GM23338 (cell line): ENCODE measurements at regions not wholly inside any gene's neighbourhood (a gene's known extent, or its start where the extent isn't known, plus 50 kb on each side); places are given as distances from the start of the nearest gene placed in this dataset.
A peak's percentile ranks its signal among the peaks of the same experiment; 100 is the strongest.

Experiments
- ATAC-seq: fragments of 200-7000 bp; cut with Tn5 transposase; 3 replicates; pipeline ENCODE4 v1.9.1; 2020
- DNase-seq: peaks from one replicate; pipeline ENCODE4 v3.0.0-alpha.2; 2015; ENCODE audit warnings: low spot score
- H2AFZ ChIP-seq: fragments of 200-600 bp; sonication (generic); 2 replicates; pipeline ENCODE4 v1.8.0; 2016; ENCODE audit warnings: antibody characterized with exemption, mild to moderate bottlenecking, moderate library complexity
- H3F3A ChIP-seq: fragments of 200-600 bp; sonication (generic); replicated peaks from 2 replicates; pipeline ENCODE4 v1.8.0; 2017; ENCODE audit warnings: antibody characterized with exemption, mixed run types, low read depth
- H3K27ac ChIP-seq: fragments of 200-600 bp; sonication (generic); 2 replicates; pipeline ENCODE4 v1.6.1; 2016; ENCODE audit warnings: low read depth
- H3K27me3 ChIP-seq: fragments of 200-600 bp; sonication (generic); 2 replicates; pipeline ENCODE4 v1.8.0; 2016; ENCODE audit warnings: mild to moderate bottlenecking, mixed run types, moderate library complexity; ENCODE audit not compliant: insufficient read depth
- H3K36me3 ChIP-seq: fragments of 200-600 bp; sonication (generic); 2 replicates; pipeline ENCODE4 v1.8.0; 2016; ENCODE audit warnings: mild to moderate bottlenecking; ENCODE audit not compliant: insufficient read depth
- H3K4me1 ChIP-seq: fragments of 200-600 bp; sonication (generic); 2 replicates; pipeline ENCODE4 v1.8.0; 2016; ENCODE audit warnings: mild to moderate bottlenecking, moderate library complexity; ENCODE audit not compliant: insufficient read depth
- H3K4me2 ChIP-seq: fragments of 200-600 bp; sonication (generic); 2 replicates; pipeline ENCODE4 v1.7.1; 2017; ENCODE audit warnings: mixed run types
- H3K4me3 ChIP-seq: fragments of 200-600 bp; sonication (generic); 2 replicates; pipeline ENCODE4 v1.6.1; 2016; ENCODE audit warnings: mixed run types
- H3K79me2 ChIP-seq: fragments of 200-600 bp; sonication (generic); replicated peaks from 2 replicates; pipeline ENCODE4 v1.8.0; 2017; ENCODE audit warnings: mild to moderate bottlenecking; ENCODE audit not compliant: insufficient read depth
- H3K9me2 ChIP-seq: fragments of 200-600 bp; sonication (generic); 2 replicates; pipeline ENCODE4 v1.8.0; 2017; ENCODE audit not compliant: insufficient read depth
- H4K20me1 ChIP-seq: fragments of 200-600 bp; sonication (generic); replicated peaks from 2 replicates; pipeline ENCODE4 v1.8.0; 2017; ENCODE audit warnings: mild to moderate bottlenecking; ENCODE audit not compliant: insufficient read depth
- H3K27ac Mint-ChIP-seq: 2 replicates; pipeline ENCODE4 v1.8.0; 2020; ENCODE audit warnings: inconsistent platforms, mild to moderate bottlenecking, moderate library complexity, mixed read lengths
- H3K27me3 Mint-ChIP-seq: 3 replicates; pipeline ENCODE4 v1.8.0; 2022; ENCODE audit warnings: low read depth, mild to moderate bottlenecking, moderate library complexity, mixed read lengths, inconsistent platforms; ENCODE audit not compliant: insufficient read depth, poor library complexity
- H3K36me3 Mint-ChIP-seq: 3 replicates; pipeline ENCODE4 v1.8.0; 2021; ENCODE audit warnings: low read depth, mild to moderate bottlenecking, inconsistent platforms, moderate library complexity, mixed read lengths
- H3K4me1 Mint-ChIP-seq: 3 replicates; pipeline ENCODE4 v1.8.0; 2020; ENCODE audit warnings: mild to moderate bottlenecking, inconsistent platforms, mixed read lengths
- H3K4me3 Mint-ChIP-seq: 3 replicates; pipeline ENCODE4 v1.8.0; 2021; ENCODE audit warnings: moderate library complexity, mild to moderate bottlenecking, inconsistent platforms, mixed read lengths
- H3K9me3 Mint-ChIP-seq: 3 replicates; pipeline ENCODE4 v1.8.0; 2020; ENCODE audit warnings: moderate library complexity, mild to moderate bottlenecking, inconsistent platforms, mixed read lengths
- CREB1 ChIP-seq: fragments of 250-450 bp; sonication (Bioruptor Pico); IDR thresholded peaks from 2 replicates; pipeline ENCODE4 v1.5.0; 2020; ENCODE audit warnings: low read depth, mild to moderate bottlenecking, moderate library complexity
- CTCF ChIP-seq, 2 experiments: fragments of 200-600 bp in 1 of 2; sonication (generic) in 1 of 2; conservative IDR thresholded peaks; 2 replicates each; pipeline versions ENCODE4 v1.5.1 to v1.6.1; 2016 to 2017; ENCODE audit warnings: antibody characterized with exemption in 2 of 2, low read depth in 2 of 2, mild to moderate bottlenecking in 2 of 2, moderate library complexity in 1 of 2
- ETS1 ChIP-seq: IDR thresholded peaks from 2 replicates; pipeline ENCODE4 v1.6.1; 2016; ENCODE audit warnings: antibody characterized with exemption
- EZH2 ChIP-seq: fragments of 200-600 bp; sonication (generic); IDR thresholded peaks from one replicate; pipeline ENCODE4 v1.8.0; 2017; ENCODE audit warnings: antibody characterized with exemption, mild to moderate bottlenecking, low read depth; ENCODE audit not compliant: unreplicated experiment
- EZH2phosphoT487 ChIP-seq: fragments of 200-600 bp; sonication (generic); IDR thresholded peaks from one replicate; pipeline ENCODE4 v1.8.1; 2018; ENCODE audit warnings: antibody characterized with exemption; ENCODE audit not compliant: unreplicated experiment
- JUNB ChIP-seq: IDR thresholded peaks from one replicate; pipeline ENCODE4 v1.6.1; 2016; ENCODE audit warnings: antibody characterized with exemption; ENCODE audit not compliant: unreplicated experiment
- NANOG ChIP-seq: IDR thresholded peaks from 2 replicates; pipeline ENCODE4 v1.6.1; 2016; ENCODE audit warnings: antibody characterized with exemption, borderline replicate concordance
- POLR2AphosphoS5 ChIP-seq: IDR thresholded peaks from 2 replicates; pipeline ENCODE4 v1.6.1; 2016; ENCODE audit warnings: antibody characterized with exemption, low read depth
- REST ChIP-seq: IDR thresholded peaks from one replicate; pipeline ENCODE4 v1.6.1; 2018; ENCODE audit warnings: antibody characterized with exemption; ENCODE audit not compliant: unreplicated experiment
- STAT1 ChIP-seq: IDR thresholded peaks from one replicate; pipeline ENCODE4 v1.6.1; 2016; ENCODE audit warnings: antibody characterized with exemption; ENCODE audit not compliant: unreplicated experiment
- ZNF114 ChIP-seq: fragments of 250-450 bp; sonication (Bioruptor Pico); IDR thresholded peaks from 2 replicates; pipeline ENCODE4 v1.5.0; 2020; ENCODE audit warnings: mild to moderate bottlenecking, moderate library complexity
- ZNF331 ChIP-seq: fragments of 250-450 bp; sonication (Bioruptor Pico); IDR thresholded peaks from 2 replicates; pipeline ENCODE4 v1.5.0; 2020; ENCODE audit warnings: low read depth, mild to moderate bottlenecking, moderate library complexity

- Mint-ChIP-seq H3K36me3 (peaks cover 7% of the 10 kb centered on the region; the same call in 2 of the 3 replicates), H3K27ac (no peak overlapping the region), H3K27me3 (no peaks in the 10 kb centered on the region), H3K4me1 (no peaks in the 10 kb centered on the region), H3K9me3 (peaks cover 8% of the 10 kb centered on the region; the same call in 2 of the 3 replicates), H3K4me3 (no peak overlapping the region)
- DNase-seq (no peak), ATAC-seq (no peak)
- Histone ChIP-seq H3K27me3 (no peaks in the 10 kb centered on the region), H3K4me3 (no peak overlapping the region), H3K4me1 (no peaks in the 10 kb centered on the region; the same call in 1 of the 2 replicates), H2AFZ (no peak overlapping the region), H4K20me1 (no peaks in the 10 kb centered on the region), H3F3A (no peaks in the 10 kb centered on the region), H3K79me2 (no peaks in the 10 kb centered on the region), H3K36me3 (no peaks in the 10 kb centered on the region; the same call in 1 of the 2 replicates), H3K27ac (no peak overlapping the region), H3K4me2 (no peak overlapping the region), H3K9me2 (no peaks in the 10 kb centered on the region)
- TF ChIP-seq EZH2phosphoT487 (no peak), EZH2 (no peak), CREB1 (CRISPR knock-in tag) (no peak), ZNF114 (CRISPR knock-in tag) (no peak)
Measured at GRCh38 chr4:158341896-158342295, 131.6 kb downstream of the TMEM144 start.

- H3K4me2 ChIP-seq: no peak overlapping the region
- no peak for DNase-seq
- TF ChIP-seq ETS1: no peak
- TF ChIP-seq EZH2: no peak
- no peak for TF ChIP-seq CTCF (conservative IDR thresholded peaks at IDR 0.05; ENCODE audit: low read depth in 2 of 2)
- no peak for TF ChIP-seq STAT1
- TF ChIP-seq JUNB: no peak
- no peak for TF ChIP-seq ZNF331 (CRISPR knock-in tag)
- no peak for TF ChIP-seq NANOG
- TF ChIP-seq ZNF114 (CRISPR knock-in tag): no peak
- no peak for TF ChIP-seq EZH2phosphoT487
- no peak for TF ChIP-seq REST
- TF ChIP-seq POLR2AphosphoS5: no peak
Measured at GRCh38 chr4:158346576-158346975, 136.3 kb downstream of the TMEM144 start.

More at GRCh38 chr4:158346576-158346975, 136.3 kb downstream of the TMEM144 start:
- Mint-ChIP-seq H3K9me3 (no peaks in the 10 kb centered on the region), H3K4me3 (no peak overlapping the region), H3K4me1 (peaks cover 4% of the 10 kb centered on the region; the same call in 2 of the 3 replicates), H3K27ac (no peak overlapping the region), H3K27me3 (no peaks in the 10 kb centered on the region), H3K36me3 (no peaks in the 10 kb centered on the region)
- no peak overlapping the region for H3K27ac ChIP-seq
- H3K36me3 ChIP-seq: no peaks in the 10 kb centered on the region
- no peak for ATAC-seq
- H4K20me1 ChIP-seq: no peaks in the 10 kb centered on the region
- peak overlapping the region; percentile 30; the same call in 1 of the 2 replicates for H2AFZ ChIP-seq
- H3F3A ChIP-seq: no peaks in the 10 kb centered on the region
- H3K9me2 ChIP-seq: 0 out of 2 replicates have a peak, but pooled peaks cover under 1% of the 10 kb centered on the region
- H3K4me1 ChIP-seq: peaks cover 3% of the 10 kb centered on the region; the same call in 1 of the 2 replicates
- H3K79me2 ChIP-seq: no peaks in the 10 kb centered on the region
- no peak overlapping the region for H3K4me3 ChIP-seq
- H3K27me3 ChIP-seq: no peaks in the 10 kb centered on the region
